ENCODE measurements at regions not wholly inside any gene's neighbourhood (a gene's known extent, or its start where the extent isn't known, plus 50 kb on each side); places are given as distances from the start of the nearest gene placed in this dataset.

GRCh38 chr4:137934046-137934445, 308.1 kb downstream of the SLC7A11 start:
- TF ChIP-seq CTCF (IDR thresholded peaks at IDR 0.05; ENCODE audit: borderline replicate concordance, extremely low read depth, low read length, poor library complexity, severe bottlenecking) (no peak), EZH2 (IDR thresholded peaks at IDR 0.05; ENCODE audit: borderline replicate concordance, low read depth, low read length, severe bottlenecking) (no peak)
